Frontal cortex (tissue), 3 donors: ENCODE measurements at regions not wholly inside any gene's neighbourhood (a gene's known extent, or its start where the extent isn't known, plus 50 kb on each side); places are given as distances from the start of the nearest gene placed in this dataset.
A peak's percentile ranks its signal among the peaks of the same experiment; 100 is the strongest.

Source experiments
- DNase-seq, 2 donors: peaks; one replicate each; pipeline ENCODE4 v3.0.0; 2012; ENCODE audit warnings: low spot score in 2 of 2
- FAIRE-seq: peaks from 2 replicates; lab custom pipeline; 2012; peaks lifted over from hg19 to GRCh38; lab: Jason Lieb, UNC
- donor health status: control.
- donor health status: control.
- donor health status: control.

- FAIRE-seq (no peak), DNase-seq (no peak)
Measured at GRCh38 chr1:80274256-80274655, 1267.7 kb upstream of the ADGRL4 start.

- no peak for FAIRE-seq
- no peak for DNase-seq
Measured at GRCh38 chr1:80272495-80272894, 1266.0 kb upstream of the ADGRL4 start.

GRCh38 chr1:80258659-80259058, 1252.1 kb upstream of the ADGRL4 start:
- FAIRE-seq (no peak), DNase-seq (no peak)

GRCh38 chr1:80251591-80251990, 1245.1 kb upstream of the ADGRL4 start:
- DNase-seq: no peak
- no peak for FAIRE-seq

- no peak for FAIRE-seq
- no peak for DNase-seq
Measured at GRCh38 chr1:80251171-80251570, 1244.6 kb upstream of the ADGRL4 start.

- FAIRE-seq (no peak), DNase-seq (no peak)
Measured at GRCh38 chr1:80250573-80251168, 1244.1 kb upstream of the ADGRL4 start.

- FAIRE-seq: no peak
- DNase-seq: no peak
Measured at GRCh38 chr1:80249699-80250098, 1243.2 kb upstream of the ADGRL4 start.

- no peak for FAIRE-seq
- DNase-seq: no peak
Measured at GRCh38 chr1:80248886-80249285, 1242.4 kb upstream of the ADGRL4 start.

- DNase-seq (no peak), FAIRE-seq (no peak)
Measured at GRCh38 chr1:80245813-80246212, 1239.3 kb upstream of the ADGRL4 start.

- DNase-seq (no peak), FAIRE-seq (no peak)
Measured at GRCh38 chr1:80244372-80244771, 1237.8 kb upstream of the ADGRL4 start.

- FAIRE-seq: no peak
Measured at GRCh38 chr1:80241566-80241965, 1235.0 kb upstream of the ADGRL4 start.

GRCh38 chr1:80225510-80225909, 1219.0 kb upstream of the ADGRL4 start:
- FAIRE-seq: no peak
- DNase-seq: no peak

More at GRCh38 chr1:80241566-80241965, 1235.0 kb upstream of the ADGRL4 start:
- no peak for DNase-seq

- FAIRE-seq (no peak), DNase-seq (no peak)
Measured at GRCh38 chr1:80221319-80221718, 1214.8 kb upstream of the ADGRL4 start.

- FAIRE-seq: no peak
- no peak for DNase-seq
Measured at GRCh38 chr1:80218112-80218511, 1211.6 kb upstream of the ADGRL4 start.

GRCh38 chr1:80217377-80217986, 1211.0 kb upstream of the ADGRL4 start:
- DNase-seq (peak in 1 of 2 donors; percentile 7), FAIRE-seq (no peak)

- no peak for FAIRE-seq
Measured at GRCh38 chr1:80214888-80215540, 1208.5 kb upstream of the ADGRL4 start.

GRCh38 chr1:80212948-80213347, 1206.4 kb upstream of the ADGRL4 start:
- DNase-seq: no peak

More at GRCh38 chr1:80214888-80215540, 1208.5 kb upstream of the ADGRL4 start:
- DNase-seq: no peak

GRCh38 chr1:80211691-80212380, 1205.3 kb upstream of the ADGRL4 start:
- DNase-seq (no peak), FAIRE-seq (no peak)

More at GRCh38 chr1:80212948-80213347, 1206.4 kb upstream of the ADGRL4 start:
- no peak for FAIRE-seq

GRCh38 chr1:80202118-80202517, 1195.6 kb upstream of the ADGRL4 start:
- no peak for FAIRE-seq
- DNase-seq: no peak

- no peak for FAIRE-seq
Measured at GRCh38 chr1:80194221-80194620, 1187.7 kb upstream of the ADGRL4 start.

GRCh38 chr1:80181418-80181817, 1174.9 kb upstream of the ADGRL4 start:
- FAIRE-seq: no peak
- DNase-seq: no peak

More at GRCh38 chr1:80194221-80194620, 1187.7 kb upstream of the ADGRL4 start:
- DNase-seq: no peak
